Right lobe of liver (tissue), 4 donors: ENCODE measurements at regions not wholly inside any gene's neighbourhood (a gene's known extent, or its start where the extent isn't known, plus 50 kb on each side); places are given as distances from the start of the nearest gene placed in this dataset.

Experiments
- CTCF ChIP-seq, 4 donors: fragments of 200-600 bp in 3 of 4; fragments of 450-650 bp in 1 of 4; IDR thresholded peaks; one replicate each; pipeline versions ENCODE4 v1.5.1 to v1.8.0; 2016 to 2022; ENCODE audit warnings: antibody characterized with exemption in 4 of 4, mild to moderate bottlenecking in 2 of 4
- POLR2A ChIP-seq: fragments of 450-650 bp; IDR thresholded peaks from one replicate; pipeline ENCODE4 v1.6.1; 2017; ENCODE audit warnings: antibody characterized with exemption, mild to moderate bottlenecking
- donor health status: DM: no; HTN: no; CAD: no.
- donor health status: DM: no; HTN: no; CAD: no.
- donor health status: DM: no; HTN: yes; CAD: no.

DNA sequence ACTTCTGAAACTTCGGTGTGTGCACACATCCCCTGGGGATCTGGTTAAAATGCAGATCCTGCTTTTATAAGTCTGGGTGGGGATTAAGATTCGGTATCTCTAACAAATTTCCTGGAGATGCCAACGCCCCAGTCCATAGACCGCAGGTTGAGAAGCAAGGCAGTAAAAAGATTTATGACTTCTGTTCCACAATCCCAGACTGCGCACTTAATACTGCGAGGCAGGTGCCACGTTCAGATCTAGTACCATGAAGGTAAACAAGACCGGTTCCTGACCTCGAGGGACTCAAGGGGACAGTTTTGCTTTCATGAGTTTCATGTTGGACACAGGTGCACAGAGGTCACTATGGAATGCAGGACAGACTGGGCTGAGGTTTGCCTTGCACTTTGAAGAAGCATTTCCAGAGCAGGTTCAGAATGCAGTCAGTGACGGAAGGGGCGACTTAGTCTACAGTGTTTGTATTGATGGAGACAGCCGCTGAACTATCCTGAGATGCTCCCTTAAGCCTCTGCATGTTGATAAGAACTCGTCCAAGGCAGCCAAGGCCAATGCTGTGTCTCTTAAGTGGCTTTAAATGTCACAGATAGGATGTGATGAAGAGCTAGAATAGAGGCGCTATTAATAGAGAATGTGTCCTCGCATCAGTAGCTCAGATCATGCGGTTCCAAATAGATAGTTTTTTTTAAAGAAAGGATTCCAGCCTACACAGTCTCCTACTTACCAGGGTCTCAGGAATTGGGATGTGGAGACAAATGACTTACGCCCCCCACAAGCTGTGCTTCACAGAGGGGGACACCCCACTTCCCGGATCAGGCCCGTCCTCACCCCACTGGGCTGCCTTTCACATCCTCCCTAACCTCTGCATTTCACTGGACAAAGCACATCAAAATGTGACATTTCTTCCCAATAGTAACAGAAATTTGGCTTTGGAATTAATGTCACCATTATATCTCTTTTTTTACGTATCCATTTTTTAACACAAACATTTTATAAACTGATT is 97.1 kb upstream of the IRS2 start:
- no peak for TF ChIP-seq CTCF (IDR thresholded peaks at IDR 0.05)
- no peak for TF ChIP-seq POLR2A
